Right lobe of liver (tissue), 6 donors: ENCODE measurements at regions not wholly inside any gene's neighbourhood (a gene's known extent, or its start where the extent isn't known, plus 50 kb on each side); places are given as distances from the start of the nearest gene placed in this dataset.
"Not testable (repeated sequence)": the region's sequence is repeated elsewhere in the genome, so short reads cannot be mapped to it uniquely, and the experiment has no call there.

Experiments used
- ATAC-seq, 4 donors: fragments of 200-7000 bp; cut with Tn5 transposase; one replicate each; pipeline ENCODE4 v1.9.1; 2020; ENCODE audit warnings: mild to moderate bottlenecking in 4 of 4, moderate library complexity in 4 of 4
- DNase-seq, 3 donors: peaks; one replicate each; pipeline ENCODE4 v3.0.0-alpha.2; 2020
- H3K27ac ChIP-seq, 3 donors: fragments of 200-600 bp; one replicate each; pipeline ENCODE4 v1.8.0; 2022
- H3K27me3 ChIP-seq, 2 donors: fragments of 200-600 bp; one replicate each; pipeline ENCODE4 v1.8.0; 2022
- H3K36me3 ChIP-seq, 4 donors: fragments of 200-600 bp; sonication (generic) in 1 of 4; one replicate each; pipeline versions ENCODE4 v1.5.1 to v1.8.0; 2017 to 2022; ENCODE audit warnings: control low read depth in 1 of 4
- H3K4me1 ChIP-seq, 4 donors: fragments of 200-600 bp; sonication (generic) in 1 of 4; one replicate each; pipeline versions ENCODE4 v1.5.1 to v1.8.0; 2017 to 2022; ENCODE audit warnings: control low read depth in 1 of 4
- H3K4me3 ChIP-seq, 3 donors: fragments of 200-600 bp; one replicate each; pipeline ENCODE4 v1.8.0; 2022
- H3K9me3 ChIP-seq, 4 donors: fragments of 200-600 bp; sonication (generic) in 1 of 4; one replicate each; pipeline versions ENCODE4 v1.5.1 to v1.8.0; 2017 to 2022; ENCODE audit warnings: control low read depth in 1 of 4
- POLR2A ChIP-seq: fragments of 450-650 bp; IDR thresholded peaks from one replicate; pipeline ENCODE4 v1.6.1; 2017; ENCODE audit warnings: antibody characterized with exemption, mild to moderate bottlenecking
- WGBS: methylation state at CpG from one replicate; pipeline ENCODE4 v1.1.6; 2018; ENCODE audit warnings: low coverage, low lambda C conversion rate; ENCODE audit not compliant: insufficient coverage; ENCODE audit errors: missing lambda C conversion rate; 5-methylcytosine and 5-hydroxymethylcytosine counted together
- intact Hi-C, 2 donors: fragments of 100-400 bp; cut with DNase I; formaldehyde crosslinking; loops; one replicate each; pipeline versions ENCODE4 v1.11.2 to v1.14.1; 2022
- TF ChIP-seq, protein P1 (sequence below), 4 donors: fragments of 200-600 bp in 3 of 4; fragments of 450-650 bp in 1 of 4; IDR thresholded peaks; one replicate each; pipeline versions ENCODE4 v1.5.1 to v1.8.0; 2016 to 2022; ENCODE audit warnings: antibody characterized with exemption in 4 of 4, mild to moderate bottlenecking in 2 of 4
- donor health status: DM: no; HTN: yes; CAD: no.
- donor health status: DM: no; HTN: no; CAD: no.
- donor health status: DM: no; HTN: no; CAD: no.
- donor health status: DM: no; HTN: yes; CAD: no.
- donor health status: DM: no; HTN: yes; CAD: no.

DNA sequence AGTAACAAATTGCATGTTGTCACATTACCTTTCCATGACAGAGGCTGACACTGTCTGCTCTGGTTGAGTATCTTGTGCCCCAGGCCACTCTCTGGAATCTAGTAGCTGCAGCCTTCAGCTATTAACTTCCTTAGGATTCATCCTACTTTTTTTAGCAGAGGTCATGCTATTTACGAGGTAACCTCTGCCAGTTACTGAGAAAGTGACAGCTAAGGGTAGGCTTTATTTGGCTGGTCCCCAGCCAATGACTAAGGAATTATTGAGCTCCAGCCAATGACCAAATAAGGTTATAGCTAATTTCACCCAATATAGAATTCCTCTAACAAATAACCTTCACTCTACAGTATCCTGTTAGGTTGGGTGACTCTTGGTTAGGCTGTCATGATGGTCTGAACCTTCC, 1361.7 kb downstream of the XPNPEP1 start:
- no peak for DNase-seq
- intact Hi-C loops = no loop called here
- Histone ChIP-seq H3K36me3 (no peaks in the 10 kb centered on the region), H3K27me3 (no peaks in the 10 kb centered on the region), H3K27ac (no peak overlapping the region), H3K4me3 (no peak overlapping the region), H3K9me3 (no peaks in the 10 kb centered on the region), H3K4me1 (peaks cover 0 to 10% (median 0%) of the 10 kb centered on the region in 4 donors)
- peak; percentile 70 to 92 (median 80) for ATAC-seq
- 15% methylated on average over 1 of the region's 1 CpG for WGBS
- TF ChIP-seq, protein P1, sequence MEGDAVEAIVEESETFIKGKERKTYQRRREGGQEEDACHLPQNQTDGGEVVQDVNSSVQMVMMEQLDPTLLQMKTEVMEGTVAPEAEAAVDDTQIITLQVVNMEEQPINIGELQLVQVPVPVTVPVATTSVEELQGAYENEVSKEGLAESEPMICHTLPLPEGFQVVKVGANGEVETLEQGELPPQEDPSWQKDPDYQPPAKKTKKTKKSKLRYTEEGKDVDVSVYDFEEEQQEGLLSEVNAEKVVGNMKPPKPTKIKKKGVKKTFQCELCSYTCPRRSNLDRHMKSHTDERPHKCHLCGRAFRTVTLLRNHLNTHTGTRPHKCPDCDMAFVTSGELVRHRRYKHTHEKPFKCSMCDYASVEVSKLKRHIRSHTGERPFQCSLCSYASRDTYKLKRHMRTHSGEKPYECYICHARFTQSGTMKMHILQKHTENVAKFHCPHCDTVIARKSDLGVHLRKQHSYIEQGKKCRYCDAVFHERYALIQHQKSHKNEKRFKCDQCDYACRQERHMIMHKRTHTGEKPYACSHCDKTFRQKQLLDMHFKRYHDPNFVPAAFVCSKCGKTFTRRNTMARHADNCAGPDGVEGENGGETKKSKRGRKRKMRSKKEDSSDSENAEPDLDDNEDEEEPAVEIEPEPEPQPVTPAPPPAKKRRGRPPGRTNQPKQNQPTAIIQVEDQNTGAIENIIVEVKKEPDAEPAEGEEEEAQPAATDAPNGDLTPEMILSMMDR (IDR thresholded peaks at IDR 0.05) = no peak
- TF ChIP-seq POLR2A = peak; percentile 43

DNA sequence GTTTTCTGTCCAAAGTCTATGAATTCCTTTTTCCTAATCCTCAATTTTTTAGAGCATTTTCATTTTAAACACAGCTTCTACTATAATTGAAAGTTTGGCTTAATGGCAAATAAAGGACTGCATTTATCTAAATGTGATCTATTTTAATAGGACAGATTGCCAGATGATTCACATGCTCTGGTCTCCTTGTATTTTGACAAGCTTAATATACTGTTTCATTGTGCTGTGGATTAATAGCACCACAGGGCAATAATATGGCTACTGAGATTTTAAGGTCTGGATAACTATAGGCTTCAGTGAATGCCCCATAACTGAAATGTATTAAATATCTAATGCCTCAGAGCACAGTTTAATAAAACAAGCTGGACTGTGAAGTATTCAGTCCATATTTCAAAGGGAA, 1362.8 kb downstream of the XPNPEP1 start:
- Histone ChIP-seq H3K4me1 (peaks cover 0 to 10% (median 0%) of the 10 kb centered on the region in 4 donors), H3K27me3 (no peaks in the 10 kb centered on the region), H3K27ac (no peak overlapping the region), H3K9me3 (no peaks in the 10 kb centered on the region), H3K4me3 (no peak overlapping the region), H3K36me3 (no peaks in the 10 kb centered on the region)
- ATAC-seq (peak in 1 of 4 donors; percentile 10), DNase-seq (no peak)
- intact Hi-C loops = no loop called here
- TF ChIP-seq POLR2A = no peak
- TF ChIP-seq, protein P1 (IDR thresholded peaks at IDR 0.05) = no peak

DNA sequence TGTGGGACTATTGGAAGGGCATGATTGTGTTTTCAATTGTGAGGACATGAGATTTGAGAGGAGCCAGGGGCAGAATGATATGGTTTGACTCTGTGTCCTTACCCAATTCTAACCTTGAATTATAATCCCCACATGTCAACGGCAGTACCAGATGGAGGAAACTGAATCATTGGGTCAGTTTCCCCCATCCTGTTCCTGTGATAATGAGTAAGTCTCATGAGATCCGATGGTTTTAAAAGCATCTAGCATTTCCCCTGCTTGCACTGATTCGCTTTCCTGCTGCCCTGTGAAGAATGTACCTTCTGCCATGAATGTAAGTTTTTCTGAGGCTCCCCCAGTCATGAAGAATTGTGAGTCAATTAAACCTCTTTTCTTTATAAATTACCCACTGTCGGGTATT, 1367.1 kb downstream of the XPNPEP1 start:
- Histone ChIP-seq H3K4me1 (no peaks in the 10 kb centered on the region), H3K9me3 (no peaks in the 10 kb centered on the region), H3K36me3 (no peaks in the 10 kb centered on the region), H3K4me3 (no peak overlapping the region), H3K27me3 (no peaks in the 10 kb centered on the region), H3K27ac (no peak overlapping the region)
- TF ChIP-seq, protein P1 (IDR thresholded peaks at IDR 0.05) = no peak
- no peak for TF ChIP-seq POLR2A
- DNase-seq (no peak), ATAC-seq (no peak)
- 53% methylated on average over 4 of the region's 4 CpGs for WGBS
- intact Hi-C loops = no loop called here

DNA sequence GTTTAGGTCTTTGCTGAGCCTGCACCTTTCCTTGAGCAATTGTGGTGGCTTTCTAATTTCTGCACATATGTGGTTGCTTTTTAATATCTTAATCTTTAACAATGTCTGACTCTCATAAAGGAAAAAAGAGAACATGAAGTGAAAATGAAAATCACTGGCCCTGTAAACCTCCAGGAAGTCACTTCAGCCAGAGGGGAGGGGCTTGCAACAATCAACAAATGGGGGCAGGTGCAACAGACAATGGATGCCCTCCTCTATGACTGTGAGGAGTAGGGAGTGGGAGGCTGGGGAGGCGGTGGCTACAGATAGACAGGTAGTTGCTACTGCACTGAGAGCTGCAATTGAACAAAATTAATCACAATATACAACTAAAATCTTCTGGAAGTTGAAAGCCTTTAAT, 1377.4 kb downstream of the XPNPEP1 start:
- H3K9me3 ChIP-seq = no peaks in the 10 kb centered on the region
- 71% methylated on average over 1 of the region's 1 CpG for WGBS
- no peaks in the 10 kb centered on the region for H3K4me1 ChIP-seq
- no peak for TF ChIP-seq POLR2A
- TF ChIP-seq, protein P1 (IDR thresholded peaks at IDR 0.05) = no peak
- no peaks in the 10 kb centered on the region for H3K36me3 ChIP-seq
- DNase-seq (no peak), ATAC-seq (no peak)
- H3K27ac ChIP-seq = no peak overlapping the region
- intact Hi-C loops = no loop called here
- no peaks in the 10 kb centered on the region for H3K27me3 ChIP-seq
- no peak overlapping the region for H3K4me3 ChIP-seq

DNA sequence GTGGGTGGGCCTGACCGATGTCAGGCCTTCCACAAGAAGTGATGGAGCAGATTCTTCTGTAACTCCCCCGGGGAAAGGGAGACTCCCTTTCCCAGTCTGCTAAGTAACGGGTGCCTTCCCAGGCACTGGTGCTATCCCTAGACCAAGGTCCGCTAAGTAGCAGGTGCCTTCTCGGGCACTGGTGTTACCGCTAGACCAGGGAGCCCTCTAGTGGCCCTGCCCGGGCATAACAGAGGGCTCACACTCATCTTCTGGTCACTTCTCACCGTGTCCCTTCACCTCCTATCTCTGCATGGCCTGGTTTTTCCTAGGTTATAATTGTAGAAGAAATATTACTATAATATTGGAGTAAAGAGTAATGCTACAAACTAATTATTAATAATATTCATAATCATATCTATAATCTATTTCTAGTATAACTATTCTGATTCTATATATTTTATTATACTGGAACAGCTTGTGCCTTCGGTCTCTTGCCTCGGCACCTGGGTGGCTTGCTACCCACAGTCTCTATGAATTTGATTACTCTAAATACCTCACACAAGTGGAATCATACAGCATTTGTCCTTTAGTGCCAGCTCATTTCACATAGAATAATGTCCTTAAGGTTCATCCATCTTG, 1378.7 kb downstream of the XPNPEP1 start:
- H3K27me3 ChIP-seq = no peaks in the 10 kb centered on the region
- H3K4me1 ChIP-seq = no peaks in the 10 kb centered on the region
- TF ChIP-seq, protein P1 (IDR thresholded peaks at IDR 0.05) = peak; percentile 86 to 96 (median 96)
- no peak for TF ChIP-seq POLR2A
- ATAC-seq (peak; percentile 92 to 98 (median 96)), DNase-seq (peak; percentile 77 to 80 (median 80))
- H3K4me3 ChIP-seq = no peak overlapping the region
- intact Hi-C loops = no loop called here
- no peak overlapping the region for H3K27ac ChIP-seq
- H3K36me3 ChIP-seq = no peaks in the 10 kb centered on the region
- no peaks in the 10 kb centered on the region for H3K9me3 ChIP-seq
- 28% methylated on average over 10 of the region's 10 CpGs for WGBS

DNA sequence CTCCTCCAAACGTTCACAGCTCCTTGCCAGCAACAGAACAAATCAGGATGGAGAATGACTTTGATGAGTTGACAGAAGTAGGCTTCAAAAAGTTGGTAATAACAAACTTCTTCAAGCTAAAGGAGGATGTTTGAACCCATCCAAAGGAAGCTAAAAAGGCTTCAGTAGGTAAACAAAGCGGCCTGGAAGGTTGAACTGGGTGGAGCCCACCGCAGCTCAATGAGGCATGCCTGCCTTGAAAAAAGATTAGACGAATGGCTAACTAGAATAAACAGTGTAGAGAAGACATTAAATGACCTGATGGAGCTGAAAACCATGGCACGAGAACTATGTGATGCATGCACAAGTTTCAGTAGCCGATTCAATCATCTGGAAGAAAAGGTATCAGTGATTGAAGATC, 1369.0 kb upstream of the SORCS1 start:
- H3K27ac ChIP-seq, intact Hi-C loops, DNase-seq, H3K4me3 ChIP-seq, H3K9me3 ChIP-seq, H3K36me3 ChIP-seq, H3K27me3 ChIP-seq, ATAC-seq, H3K4me1 ChIP-seq: not testable (repeated sequence)
- WGBS = 70% methylated on average over 6 of the region's 6 CpGs
